ENCODE measurements at regions not wholly inside any gene's neighbourhood (a gene's known extent, or its start where the extent isn't known, plus 50 kb on each side); places are given as distances from the start of the nearest gene placed in this dataset.

- no peak for ATAC-seq
- H3F3A ChIP-seq (replicated peaks; ENCODE audit: low read depth) = no peaks in the 10 kb centered on the region
- no peaks in the 10 kb centered on the region for H3K27me3 ChIP-seq (ENCODE audit: insufficient read depth)
- DNase-seq (ENCODE audit: low spot score) = no peak
- no peaks in the 10 kb centered on the region for H3K79me2 ChIP-seq (replicated peaks; ENCODE audit: insufficient read depth)
- no peak overlapping the region for H2AFZ ChIP-seq
- Mint-ChIP-seq H3K4me3 (no peak overlapping the region), H3K36me3 (ENCODE audit: low read depth) (no peaks in the 10 kb centered on the region), H3K4me1 (no peaks in the 10 kb centered on the region; the same call in 2 of the 3 replicates), H3K9me3 (no peaks in the 10 kb centered on the region), H3K27me3 (ENCODE audit: insufficient read depth, low read depth, poor library complexity) (no peaks in the 10 kb centered on the region), H3K27ac (no peak overlapping the region)
- H3K4me1 ChIP-seq (ENCODE audit: insufficient read depth) = no peaks in the 10 kb centered on the region
- TF ChIP-seq ETS1 (IDR thresholded peaks at IDR 0.05) (no peak), STAT1 (IDR thresholded peaks at IDR 0.05; ENCODE audit: unreplicated experiment) (no peak), CREB1 (CRISPR knock-in tag; IDR thresholded peaks at IDR 0.05; ENCODE audit: low read depth) (no peak), EZH2 (IDR thresholded peaks at IDR 0.05; ENCODE audit: low read depth, unreplicated experiment) (no peak), REST (IDR thresholded peaks at IDR 0.05; ENCODE audit: unreplicated experiment) (no peak), NANOG (IDR thresholded peaks at IDR 0.05; ENCODE audit: borderline replicate concordance) (no peak), EZH2phosphoT487 (IDR thresholded peaks at IDR 0.05; ENCODE audit: unreplicated experiment) (no peak), ZNF331 (CRISPR knock-in tag; IDR thresholded peaks at IDR 0.05; ENCODE audit: low read depth) (no peak), CTCF (conservative IDR thresholded peaks at IDR 0.05; ENCODE audit: low read depth in 2 of 2) (no peak), ZNF114 (CRISPR knock-in tag; IDR thresholded peaks at IDR 0.05) (no peak), POLR2AphosphoS5 (IDR thresholded peaks at IDR 0.05; ENCODE audit: low read depth) (no peak), ZNF462 (CRISPR knock-in tag; IDR thresholded peaks at IDR 0.05) (no peak), JUNB (IDR thresholded peaks at IDR 0.05; ENCODE audit: unreplicated experiment) (no peak)
- no peaks in the 10 kb centered on the region for H3K36me3 ChIP-seq (ENCODE audit: insufficient read depth)
- H4K20me1 ChIP-seq (replicated peaks; ENCODE audit: insufficient read depth) = no peaks in the 10 kb centered on the region
- H3K27ac ChIP-seq (ENCODE audit: low read depth) = no peak overlapping the region
- no peak overlapping the region for H3K4me3 ChIP-seq
- H3K9me2 ChIP-seq (ENCODE audit: insufficient read depth) = no peaks in the 10 kb centered on the region
- H3K4me2 ChIP-seq = no peak overlapping the region
These were observed 755.5 kb downstream of the STIM2 start for GRCh38 chr4:27616166-27616565.
